ENCODE measurements at regions not wholly inside any gene's neighbourhood (a gene's known extent, or its start where the extent isn't known, plus 50 kb on each side); places are given as distances from the start of the nearest gene placed in this dataset.
A peak's percentile ranks its signal among the peaks of the same experiment; 100 is the strongest.
"Not testable (repeated sequence)": the region's sequence is repeated elsewhere in the genome, so short reads cannot be mapped to it uniquely, and the experiment has no call there.

GRCh38 chr20:51272401-51272800 is 249.5 kb upstream of the KCNG1 start:
- Histone ChIP-seq H3K4me3 (no peak overlapping the region), H3K9me3 (no peaks in the 10 kb centered on the region), H3K4me1 (no peaks in the 10 kb centered on the region), H3K36me3 (ENCODE audit: low read depth, missing control alignments) (no peaks in the 10 kb centered on the region), H3K27me3 (no peaks in the 10 kb centered on the region), H3K27ac (no peak overlapping the region)
- 78 to 79% methylated on average over 5 of the region's 5 CpGs for WGBS, 2 donors
- TF ChIP-seq CTCF (IDR thresholded peaks at IDR 0.05) (no peak), POLR2A (IDR thresholded peaks at IDR 0.05) (no peak)
- intact Hi-C loops (cut with DNase I; ENCODE audit: low total_unique reads), result no loop called here
- DNase-seq, result no peak

GRCh38 chr20:51271931-51272330 is 249.0 kb upstream of the KCNG1 start:
- WGBS, 2 donors, result 82 to 85% methylated on average over 7 of the region's 7 CpGs
- Histone ChIP-seq H3K27me3 (no peaks in the 10 kb centered on the region), H3K9me3 (no peaks in the 10 kb centered on the region), H3K36me3 (ENCODE audit: low read depth, missing control alignments) (no peaks in the 10 kb centered on the region), H3K27ac (no peak overlapping the region), H3K4me3 (no peak overlapping the region), H3K4me1 (no peaks in the 10 kb centered on the region)
- intact Hi-C loops (cut with DNase I; ENCODE audit: low total_unique reads), result no loop called here
- DNase-seq, result no peak
- no peak for TF ChIP-seq CTCF (IDR thresholded peaks at IDR 0.05)
- no peak for TF ChIP-seq POLR2A (IDR thresholded peaks at IDR 0.05)

- H3K4me1 ChIP-seq; H3K4me3 ChIP-seq; DNase-seq; intact Hi-C loops (cut with DNase I; ENCODE audit: low total_unique reads); H3K27ac ChIP-seq; H3K27me3 ChIP-seq; H3K36me3 ChIP-seq (ENCODE audit: low read depth, missing control alignments); H3K9me3 ChIP-seq: not testable (repeated sequence)
- WGBS, 2 donors, result 90% methylated on average over 2 of the region's 2 CpGs
These were observed 248.4 kb upstream of the KCNG1 start for GRCh38 chr20:51271289-51271688.

- TF ChIP-seq CTCF (IDR thresholded peaks at IDR 0.05), result no peak
- no peak for TF ChIP-seq POLR2A (IDR thresholded peaks at IDR 0.05)
- no peaks in the 10 kb centered on the region for H3K9me3 ChIP-seq
- H3K36me3 ChIP-seq (ENCODE audit: low read depth, missing control alignments), result no peaks in the 10 kb centered on the region
- H3K4me3 ChIP-seq, result no peak overlapping the region
- H3K4me1 ChIP-seq, result no peaks in the 10 kb centered on the region
- H3K27me3 ChIP-seq, result no peaks in the 10 kb centered on the region
- H3K27ac ChIP-seq, result no peak overlapping the region
- DNase-seq, result no peak
- intact Hi-C loops (cut with DNase I; ENCODE audit: low total_unique reads), result no loop called here
- 85 to 89% methylated on average over 4 of the region's 4 CpGs for WGBS, 2 donors
These were observed 246.8 kb upstream of the KCNG1 start for GRCh38 chr20:51269671-51270070.

GRCh38 chr20:51267679-51268078 is 244.8 kb upstream of the KCNG1 start:
- intact Hi-C loops (cut with DNase I; ENCODE audit: low total_unique reads), result no loop called here
- Histone ChIP-seq H3K36me3 (ENCODE audit: low read depth, missing control alignments) (no peaks in the 10 kb centered on the region), H3K27me3 (no peaks in the 10 kb centered on the region), H3K27ac (no peak overlapping the region), H3K9me3 (no peaks in the 10 kb centered on the region), H3K4me1 (no peaks in the 10 kb centered on the region), H3K4me3 (peak overlapping the region in 1 of 2 donors; percentile 17)
- 60 to 73% methylated on average over 7 of the region's 7 CpGs for WGBS, 2 donors
- TF ChIP-seq POLR2A (IDR thresholded peaks at IDR 0.05) (no peak), CTCF (IDR thresholded peaks at IDR 0.05) (no peak)
- peak; percentile 57 for DNase-seq
